NCI-H82 treated with DMSO at 0.1 percent for 48 hours (cell line): ENCODE measurements at regions not wholly inside any gene's neighbourhood (a gene's known extent, or its start where the extent isn't known, plus 50 kb on each side); places are given as distances from the start of the nearest gene placed in this dataset.

Source experiments
- DNase-seq: peaks from one replicate; lab custom pipeline; 2025; ENCODE audit not compliant: unreplicated experiment; lab: John Stamatoyannopoulos, UW

GRCh38 chr1:110765640-110766335, 91.0 kb upstream of the KCNA3 start:
- DNase-seq = peak; percentile 39

- no peak for DNase-seq
Observed at GRCh38 chr1:110763149-110763548, 88.4 kb upstream of the KCNA3 start.

- DNase-seq = no peak
Observed at GRCh38 chr1:110760321-110760720, 85.6 kb upstream of the KCNA3 start.

GRCh38 chr1:110756506-110756905, 81.8 kb upstream of the KCNA3 start:
- peak; percentile 64 for DNase-seq

GRCh38 chr1:110752941-110753725, 78.4 kb upstream of the KCNA3 start:
- no peak for DNase-seq

GRCh38 chr1:110750562-110750961, 75.8 kb upstream of the KCNA3 start:
- DNase-seq = no peak

GRCh38 chr1:110749960-110750359, 75.2 kb upstream of the KCNA3 start:
- no peak for DNase-seq

- no peak for DNase-seq
Observed at GRCh38 chr1:110746644-110747259, 72.0 kb upstream of the KCNA3 start.

- DNase-seq = no peak
Observed at GRCh38 chr1:110743397-110743796, 68.7 kb upstream of the KCNA3 start.

GRCh38 chr1:110736900-110737605, 62.3 kb upstream of the KCNA3 start:
- DNase-seq = no peak

GRCh38 chr1:110734133-110734680, 59.5 kb upstream of the KCNA3 start:
- DNase-seq = no peak

GRCh38 chr1:110731529-110731928, 56.8 kb upstream of the KCNA3 start:
- no peak for DNase-seq

GRCh38 chr1:110728388-110729001, 53.8 kb upstream of the KCNA3 start:
- no peak for DNase-seq

GRCh38 chr1:110727246-110727645, 52.5 kb upstream of the KCNA3 start:
- DNase-seq = no peak

- no peak for DNase-seq
Observed at GRCh38 chr1:110726755-110727154, 52.0 kb upstream of the KCNA3 start.
